ENCODE measurements at regions not wholly inside any gene's neighbourhood (a gene's known extent, or its start where the extent isn't known, plus 50 kb on each side); places are given as distances from the start of the nearest gene placed in this dataset.

DNA sequence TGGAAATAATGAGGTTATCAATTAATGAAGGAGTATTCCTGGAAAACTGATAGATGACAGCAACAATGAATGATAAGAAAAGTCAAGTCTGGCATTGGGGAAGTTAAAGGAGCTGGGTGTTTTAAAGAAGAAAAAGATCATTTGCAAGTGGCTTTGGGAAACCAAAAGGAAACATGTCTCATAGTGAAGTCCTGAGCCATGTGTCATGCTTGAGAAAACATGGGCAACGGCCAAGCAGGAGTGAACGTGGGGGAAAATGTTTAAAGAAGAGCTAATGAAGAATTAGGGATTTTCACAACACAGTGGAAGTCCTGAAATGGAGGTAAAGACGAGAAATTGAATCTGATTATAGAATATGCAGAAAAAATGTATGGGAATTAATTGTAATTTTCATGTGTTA, 1383.2 kb upstream of the CELF2 start:
- TF ChIP-seq EGR1 (IDR thresholded peaks at IDR 0.05; ENCODE audit: low read depth), result no peak
- no peak for TF ChIP-seq POLR2AphosphoS5 (IDR thresholded peaks at IDR 0.05; ENCODE audit: low read depth, low read length)
- TF ChIP-seq JUND (IDR thresholded peaks at IDR 0.05), result no peak
- TF ChIP-seq, protein P1, sequence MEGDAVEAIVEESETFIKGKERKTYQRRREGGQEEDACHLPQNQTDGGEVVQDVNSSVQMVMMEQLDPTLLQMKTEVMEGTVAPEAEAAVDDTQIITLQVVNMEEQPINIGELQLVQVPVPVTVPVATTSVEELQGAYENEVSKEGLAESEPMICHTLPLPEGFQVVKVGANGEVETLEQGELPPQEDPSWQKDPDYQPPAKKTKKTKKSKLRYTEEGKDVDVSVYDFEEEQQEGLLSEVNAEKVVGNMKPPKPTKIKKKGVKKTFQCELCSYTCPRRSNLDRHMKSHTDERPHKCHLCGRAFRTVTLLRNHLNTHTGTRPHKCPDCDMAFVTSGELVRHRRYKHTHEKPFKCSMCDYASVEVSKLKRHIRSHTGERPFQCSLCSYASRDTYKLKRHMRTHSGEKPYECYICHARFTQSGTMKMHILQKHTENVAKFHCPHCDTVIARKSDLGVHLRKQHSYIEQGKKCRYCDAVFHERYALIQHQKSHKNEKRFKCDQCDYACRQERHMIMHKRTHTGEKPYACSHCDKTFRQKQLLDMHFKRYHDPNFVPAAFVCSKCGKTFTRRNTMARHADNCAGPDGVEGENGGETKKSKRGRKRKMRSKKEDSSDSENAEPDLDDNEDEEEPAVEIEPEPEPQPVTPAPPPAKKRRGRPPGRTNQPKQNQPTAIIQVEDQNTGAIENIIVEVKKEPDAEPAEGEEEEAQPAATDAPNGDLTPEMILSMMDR (IDR thresholded peaks at IDR 0.05 in 2 of 3, conservative IDR thresholded peaks at IDR 0.05 in 1 of 3; ENCODE audit: borderline replicate concordance in 1 of 3, insufficient read depth in 1 of 3, low read depth in 2 of 3, low read length in 2 of 3), result no peak
- TF ChIP-seq ZNF274 (IDR thresholded peaks at IDR 0.05; ENCODE audit: low read depth, low read length), result no peak
- no peak for TF ChIP-seq YY1 (IDR thresholded peaks at IDR 0.05; ENCODE audit: extremely low read depth, insufficient replicate concordance, low read depth, low read length)
- TF ChIP-seq ZFX (IDR thresholded peaks at IDR 0.05), result no peak
- TF ChIP-seq TCF7L2 (IDR thresholded peaks at IDR 0.05; ENCODE audit: borderline replicate concordance, extremely low read depth, insufficient read depth, insufficient read length), result no peak
- TF ChIP-seq FOSL1 (IDR thresholded peaks at IDR 0.05; ENCODE audit: low read depth), result no peak
- TF ChIP-seq REST (IDR thresholded peaks at IDR 0.05; ENCODE audit: low read depth), result no peak
- no peak for TF ChIP-seq POLR2A (IDR thresholded peaks at IDR 0.05; ENCODE audit: borderline replicate concordance, extremely low read depth, insufficient read depth, insufficient read length)

Measured in HCT116 (cell line).